ENCODE measurements at regions not wholly inside any gene's neighbourhood (a gene's known extent, or its start where the extent isn't known, plus 50 kb on each side); places are given as distances from the start of the nearest gene placed in this dataset.

- Mint-ChIP-seq H3K27me3 (no peaks in the 10 kb centered on the region), H3K27ac (no peak overlapping the region), H3K4me3 (no peak overlapping the region), H3K36me3 (ENCODE audit: low read depth) (no peaks in the 10 kb centered on the region), H3K4me1 (no peaks in the 10 kb centered on the region), H3K9me3 (no peaks in the 10 kb centered on the region)
- ChIA-PET CTCF (no interaction called here), POLR2A (no interaction called here)
- no peak for DNase-seq
These were observed 82.5 kb upstream of the GULP1 start for GRCh38 chr2:188209218-188209617.

DNA sequence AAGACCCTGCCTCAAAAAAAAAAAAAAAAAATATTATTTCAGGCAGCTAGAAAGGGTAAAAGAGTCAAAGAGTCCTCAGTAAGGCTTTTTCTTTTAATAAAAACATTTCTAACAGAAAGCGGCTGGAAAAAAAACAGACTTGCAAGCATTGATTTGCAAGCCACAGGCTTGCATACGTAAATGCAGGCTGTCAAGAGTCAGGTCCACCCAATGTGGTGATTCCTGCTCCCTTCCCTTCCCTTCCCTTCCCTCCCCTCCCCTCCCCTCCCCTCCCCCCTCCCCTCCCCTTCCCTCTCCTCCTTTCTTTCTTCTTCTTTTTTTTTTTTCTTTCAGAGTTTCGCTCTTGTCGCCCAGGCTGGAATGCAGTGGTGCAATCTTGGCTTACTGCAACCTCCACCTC, 74.4 kb upstream of the GULP1 start:
- ChIA-PET POLR2A (no interaction called here), CTCF (no interaction called here)
- Mint-ChIP-seq H3K4me1 (no peaks in the 10 kb centered on the region), H3K27ac (no peak overlapping the region), H3K4me3 (no peak overlapping the region), H3K36me3 (ENCODE audit: low read depth) (no peaks in the 10 kb centered on the region), H3K27me3 (no peaks in the 10 kb centered on the region), H3K9me3 (no peaks in the 10 kb centered on the region)
- DNase-seq, result no peak

DNA sequence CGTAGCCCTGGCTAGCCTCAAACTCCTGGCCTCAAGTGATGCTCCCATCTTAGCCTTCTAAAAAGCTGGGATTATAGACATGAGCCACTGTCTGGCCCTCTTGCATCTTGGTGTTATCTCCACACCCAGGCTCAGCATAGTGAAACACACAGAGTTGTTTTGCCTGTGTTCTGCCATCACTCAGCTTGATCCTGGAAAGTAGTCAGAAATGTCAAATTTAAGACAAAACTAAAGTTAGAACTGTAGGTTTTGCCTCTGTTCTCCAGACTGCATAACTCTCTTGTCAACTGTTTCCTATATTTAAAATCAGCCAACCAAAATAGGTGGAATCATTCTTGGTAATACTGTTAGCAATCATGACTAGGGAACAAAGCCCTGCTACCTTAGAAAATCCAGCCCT, 72.1 kb upstream of the GULP1 start:
- POLR2A ChIA-PET, result no interaction called here
- Mint-ChIP-seq H3K27me3 (no peaks in the 10 kb centered on the region), H3K27ac (no peak overlapping the region), H3K4me1 (no peaks in the 10 kb centered on the region), H3K36me3 (ENCODE audit: low read depth) (no peaks in the 10 kb centered on the region), H3K9me3 (no peaks in the 10 kb centered on the region), H3K4me3 (no peak overlapping the region)
- CTCF ChIA-PET, result interaction anchor here (0.7 kb wide), 1 partner anchor 183 kb away, joined by 3 read pairs; no protein-coding TSS in a partner anchor
- no peak for DNase-seq

- no peak for DNase-seq
- no peaks in the 10 kb centered on the region for H3K36me3 Mint-ChIP-seq (ENCODE audit: low read depth)
- POLR2A ChIA-PET, result no interaction called here
- no peaks in the 10 kb centered on the region for H3K27me3 Mint-ChIP-seq
- CTCF ChIA-PET, result no interaction called here
- H3K9me3 Mint-ChIP-seq, result no peaks in the 10 kb centered on the region
- no peak overlapping the region for H3K4me3 Mint-ChIP-seq
- H3K27ac Mint-ChIP-seq, result no peak overlapping the region
- no peaks in the 10 kb centered on the region for H3K4me1 Mint-ChIP-seq
These were observed 71.1 kb upstream of the GULP1 start for GRCh38 chr2:188220535-188220934.

- Mint-ChIP-seq H3K4me3 (no peak overlapping the region), H3K36me3 (ENCODE audit: low read depth) (no peaks in the 10 kb centered on the region), H3K27ac (no peak overlapping the region), H3K27me3 (no peaks in the 10 kb centered on the region), H3K9me3 (peaks cover 4% of the 10 kb centered on the region), H3K4me1 (no peaks in the 10 kb centered on the region)
- ChIA-PET CTCF (no interaction called here), POLR2A (no interaction called here)
- DNase-seq, result no peak
These were observed 64.0 kb upstream of the GULP1 start for GRCh38 chr2:188227713-188228112.

GRCh38 chr2:188235364-188235763, 56.3 kb upstream of the GULP1 start:
- no peak for DNase-seq
- H3K4me1 Mint-ChIP-seq, result no peaks in the 10 kb centered on the region
- CTCF ChIA-PET, result no interaction called here
- peaks cover 6% of the 10 kb centered on the region for H3K9me3 Mint-ChIP-seq
- no peaks in the 10 kb centered on the region for H3K36me3 Mint-ChIP-seq (ENCODE audit: low read depth)
- POLR2A ChIA-PET, result no interaction called here
- H3K27me3 Mint-ChIP-seq, result no peaks in the 10 kb centered on the region
- H3K4me3 Mint-ChIP-seq, result no peak overlapping the region
- no peak overlapping the region for H3K27ac Mint-ChIP-seq

DNA sequence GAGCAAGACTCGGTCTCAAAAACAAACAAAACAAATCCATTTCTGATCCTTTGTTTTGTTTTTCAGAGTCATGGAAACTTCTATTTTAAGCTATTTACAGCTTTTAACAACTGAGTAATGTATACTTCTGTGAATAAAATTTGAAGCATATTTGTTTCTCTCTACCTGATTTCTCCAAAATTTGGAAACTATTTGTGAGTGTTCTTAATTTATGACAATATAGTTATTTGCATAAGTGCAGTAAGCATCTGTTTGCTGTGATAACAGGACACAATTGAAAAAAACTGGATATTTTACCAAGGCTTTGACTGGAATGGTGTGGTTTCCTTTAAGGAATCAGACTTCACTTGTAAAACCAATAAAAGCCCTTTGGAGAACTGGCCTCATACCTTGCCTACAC, 53.3 kb upstream of the GULP1 start:
- H3K36me3 Mint-ChIP-seq (ENCODE audit: low read depth), result no peaks in the 10 kb centered on the region
- no peaks in the 10 kb centered on the region for H3K4me1 Mint-ChIP-seq
- ChIA-PET CTCF (no interaction called here), POLR2A (no interaction called here)
- H3K4me3 Mint-ChIP-seq, result no peak overlapping the region
- peaks cover 6% of the 10 kb centered on the region for H3K9me3 Mint-ChIP-seq
- H3K27me3 Mint-ChIP-seq, result no peaks in the 10 kb centered on the region
- no peak overlapping the region for H3K27ac Mint-ChIP-seq
- DNase-seq, result no peak
